ENCODE measurements at regions not wholly inside any gene's neighbourhood (a gene's known extent, or its start where the extent isn't known, plus 50 kb on each side); places are given as distances from the start of the nearest gene placed in this dataset.

- TF ChIP-seq CTCF (IDR thresholded peaks at IDR 0.05) (no peak), POLR2A (IDR thresholded peaks at IDR 0.05) (no peak)
Observed at GRCh38 chr2:166550923-166551322, 56.9 kb upstream of the SCN7A start.

All from tibial nerve (tissue), 3 donors.